ENCODE measurements at regions not wholly inside any gene's neighbourhood (a gene's known extent, or its start where the extent isn't known, plus 50 kb on each side); places are given as distances from the start of the nearest gene placed in this dataset.

- Histone ChIP-seq H3K4me3 (no peak overlapping the region), H3K27me3 (no peaks in the 10 kb centered on the region), H3K27ac (no peak overlapping the region), H3K9me3 (no peaks in the 10 kb centered on the region), H3K4me1 (ENCODE audit: insufficient read depth) (no peaks in the 10 kb centered on the region), H3K36me3 (no peaks in the 10 kb centered on the region)
- DNase-seq: no peak
- intact Hi-C loops (cut with DNase I): no loop called here
- no peak for TF ChIP-seq CTCF (IDR thresholded peaks at IDR 0.05)
- no peak for TF ChIP-seq POLR2A (IDR thresholded peaks at IDR 0.05)
- TF ChIP-seq EP300 (IDR thresholded peaks at IDR 0.05): no peak
- 69 to 84% (median 80%) methylated on average over 5 of the region's 5 CpGs for WGBS, 3 donors
These were observed 1128.4 kb downstream of the TSN start for GRCh38 chr2:122883849-122884248.

DNA sequence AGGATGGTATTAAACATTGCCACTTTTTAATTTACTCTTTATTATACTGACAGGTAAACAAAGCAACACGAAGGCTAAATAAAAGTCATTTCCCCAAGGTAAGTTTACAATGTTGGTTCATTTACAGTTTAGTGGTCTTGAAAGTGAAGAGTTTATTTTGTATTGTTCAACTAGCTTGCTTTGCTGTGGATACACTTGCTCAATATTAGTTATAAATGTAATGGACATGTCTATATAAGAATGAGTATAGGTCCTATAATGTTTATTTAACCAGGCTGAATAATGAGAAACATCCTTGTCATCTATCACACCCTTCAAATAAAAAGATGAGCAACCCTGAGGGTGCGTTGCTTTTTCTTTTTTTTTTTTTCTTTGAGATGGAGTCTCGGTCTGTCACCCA lies 1129.4 kb downstream of the TSN start:
- no peak overlapping the region for H3K27ac ChIP-seq
- TF ChIP-seq CTCF (IDR thresholded peaks at IDR 0.05) (no peak), EP300 (IDR thresholded peaks at IDR 0.05) (no peak), POLR2A (IDR thresholded peaks at IDR 0.05) (no peak)
- H3K4me3 ChIP-seq: no peak overlapping the region
- intact Hi-C loops (cut with DNase I): no loop called here
- no peaks in the 10 kb centered on the region for H3K9me3 ChIP-seq
- H3K4me1 ChIP-seq (ENCODE audit: insufficient read depth): no peaks in the 10 kb centered on the region
- DNase-seq: no peak
- H3K36me3 ChIP-seq: no peaks in the 10 kb centered on the region
- WGBS, 3 donors: 85 to 91% (median 89%) methylated on average over 3 of the region's 3 CpGs
- no peaks in the 10 kb centered on the region for H3K27me3 ChIP-seq

DNA sequence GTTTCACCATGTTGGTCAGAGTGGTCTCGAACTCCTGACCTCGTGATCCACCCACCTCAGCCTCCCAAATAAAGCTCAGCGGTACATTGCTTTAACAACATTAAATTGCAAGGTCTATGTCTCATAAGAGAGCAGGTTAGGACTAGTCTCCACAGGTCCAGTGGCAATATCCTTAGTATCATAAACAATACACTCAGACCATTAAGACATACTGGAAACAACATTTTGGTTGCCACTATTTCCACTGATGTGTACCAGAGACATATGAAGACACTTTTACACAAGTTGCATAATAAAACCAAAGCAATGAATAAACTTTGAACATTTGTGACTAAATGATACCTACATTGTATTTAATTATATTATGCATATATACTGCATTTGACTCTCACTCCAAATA lies 1130.0 kb downstream of the TSN start:
- DNase-seq: no peak
- no peak overlapping the region for H3K27ac ChIP-seq
- 87 to 98% (median 91%) methylated on average over 3 of the region's 3 CpGs for WGBS, 3 donors
- no peaks in the 10 kb centered on the region for H3K4me1 ChIP-seq (ENCODE audit: insufficient read depth)
- no peaks in the 10 kb centered on the region for H3K27me3 ChIP-seq
- no peaks in the 10 kb centered on the region for H3K36me3 ChIP-seq
- H3K9me3 ChIP-seq: no peaks in the 10 kb centered on the region
- TF ChIP-seq EP300 (IDR thresholded peaks at IDR 0.05) (no peak), CTCF (IDR thresholded peaks at IDR 0.05) (no peak), POLR2A (IDR thresholded peaks at IDR 0.05) (no peak)
- no peak overlapping the region for H3K4me3 ChIP-seq
- intact Hi-C loops (cut with DNase I): no loop called here

- no peak overlapping the region for H3K27ac ChIP-seq
- WGBS, 3 donors: 48 to 61% (median 52%) methylated on average over 10 of the region's 10 CpGs
- no peak overlapping the region for H3K4me3 ChIP-seq
These were observed 1131.2 kb downstream of the TSN start for GRCh38 chr2:122886479-122887145.

More at GRCh38 chr2:122886479-122887145, 1131.2 kb downstream of the TSN start:
- no peak for DNase-seq
- intact Hi-C loops (cut with DNase I): no loop called here
- no peaks in the 10 kb centered on the region for H3K36me3 ChIP-seq
- H3K9me3 ChIP-seq: no peaks in the 10 kb centered on the region
- TF ChIP-seq POLR2A (IDR thresholded peaks at IDR 0.05) (no peak), CTCF (IDR thresholded peaks at IDR 0.05) (no peak), EP300 (IDR thresholded peaks at IDR 0.05) (no peak)
- H3K27me3 ChIP-seq: no peaks in the 10 kb centered on the region
- no peaks in the 10 kb centered on the region for H3K4me1 ChIP-seq (ENCODE audit: insufficient read depth)

Data from ovary (tissue), 7 donors.